Pancreas (tissue), 10 donors: ENCODE measurements at regions not wholly inside any gene's neighbourhood (a gene's known extent, or its start where the extent isn't known, plus 50 kb on each side); places are given as distances from the start of the nearest gene placed in this dataset.
A peak's percentile ranks its signal among the peaks of the same experiment; 100 is the strongest.

Experiments
- ATAC-seq, 4 donors: fragments of 200-7000 bp; cut with Tn5 transposase; one replicate each; pipeline versions ENCODE4 v1.8.0 to v1.9.1; 2020; ENCODE audit warnings: mild to moderate bottlenecking in 4 of 4, moderate library complexity in 4 of 4
- DNase-seq, 6 donors: peaks; one replicate each; pipeline ENCODE4 v3.0.0-alpha.2; 2020
- FAIRE-seq: peaks from 2 replicates; lab custom pipeline; 2012; peaks lifted over from hg19 to GRCh38; lab: Jason Lieb, UNC
- H3K27ac ChIP-seq, 4 donors: fragments of 200-600 bp; sonication (generic); 1 replicate in 3 of 4; 2 replicates in 1 of 4; pipeline versions ENCODE4 v1.5.0 to v1.8.0; 2020
- H3K27me3 ChIP-seq, 4 donors: fragments of 200-600 bp; one replicate each; pipeline ENCODE4 v1.8.0; 2021
- H3K36me3 ChIP-seq, 3 donors: fragments of 200-600 bp; sonication (generic) in 1 of 3; one replicate each; pipeline versions ENCODE4 v1.5.0 to v1.8.0; 2020 to 2021
- H3K4me1 ChIP-seq, 3 donors: fragments of 200-600 bp; one replicate each; pipeline ENCODE4 v1.8.0; 2021
- H3K4me3 ChIP-seq, 4 donors: fragments of 200-600 bp; sonication (generic) in 2 of 4; one replicate each; pipeline versions ENCODE4 v1.5.0 to v1.8.0; 2020 to 2021
- H3K9me3 ChIP-seq, 4 donors: fragments of 200-600 bp; one replicate each; pipeline ENCODE4 v1.8.0; 2021
- CTCF ChIP-seq, 4 donors: fragments of 200-600 bp; sonication (generic) in 3 of 4; IDR thresholded peaks; one replicate each; pipeline versions ENCODE4 v1.5.0 to v1.8.0; 2021; ENCODE audit warnings: antibody characterized with exemption in 4 of 4
- WGBS, 2 donors: extraction: QIAGEN DNeasy Blood & Tissue Kit; methylation state at CpG; one replicate each; pipeline ENCODE4 v1.1.7; 2013; 5-methylcytosine and 5-hydroxymethylcytosine counted together
- intact Hi-C, 3 donors: fragments of 100-400 bp; cut with DNase I; formaldehyde crosslinking; loops; one replicate each; pipeline versions ENCODE4 v1.11.1 to v1.14.2; 2022
- donor health status: healthy with polysubstance abuse.
- donor health status: DM: no; HTN: no; CAD: no; lungs with moderate emphysema.
- donor health status: DM: no; HTN: no; CAD: no.
- donor health status: control.
- donor health status: control.
- donor health status: Bipolar disorder and iron deficiency.
- donor health status: DM: yes; HTN: yes; CAD: no.
- donor health status: DM: no; HTN: no; CAD: no.
- donor health status: DM: no; HTN: no; CAD: no.
- donor health status: DM: yes; HTN: yes; CAD: no.

DNA sequence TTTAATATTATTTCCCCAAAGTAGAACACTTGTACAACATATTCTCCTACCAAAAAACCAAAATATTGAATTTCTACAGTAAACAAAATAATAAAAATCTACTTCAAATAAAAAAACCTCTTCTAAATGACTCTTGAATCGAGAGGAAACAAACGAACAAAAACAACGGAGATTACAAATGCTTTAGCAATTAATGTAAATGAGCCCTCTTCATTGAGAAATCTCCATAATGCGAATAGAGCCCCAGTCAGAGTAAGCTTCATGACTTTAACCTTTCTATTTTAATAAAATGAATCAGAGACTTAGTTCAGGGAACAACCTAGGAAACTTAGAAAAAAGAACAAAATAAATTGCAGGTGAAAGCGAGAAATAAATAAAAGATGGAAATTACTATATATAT lies 129.3 kb upstream of the SEMA6A start:
- no peak for DNase-seq
- no peak for TF ChIP-seq CTCF (IDR thresholded peaks at IDR 0.05)
- Histone ChIP-seq H3K36me3 (no peaks in the 10 kb centered on the region), H3K27ac (no peak overlapping the region), H3K9me3 (no peaks in the 10 kb centered on the region), H3K27me3 (no peaks in the 10 kb centered on the region), H3K4me3 (no peak overlapping the region), H3K4me1 (no peaks in the 10 kb centered on the region)
- intact Hi-C loops = no loop called here
- no peak for FAIRE-seq
- no peak for ATAC-seq
- 88 to 89% methylated on average over 5 of the region's 5 CpGs for WGBS, 2 donors

GRCh38 chr5:116703328-116703727 lies 128.7 kb upstream of the SEMA6A start:
- TF ChIP-seq CTCF (IDR thresholded peaks at IDR 0.05) = no peak
- intact Hi-C loops = no loop called here
- Histone ChIP-seq H3K4me3 (no peak overlapping the region), H3K4me1 (no peaks in the 10 kb centered on the region), H3K36me3 (no peaks in the 10 kb centered on the region), H3K27ac (no peak overlapping the region), H3K27me3 (no peaks in the 10 kb centered on the region), H3K9me3 (no peaks in the 10 kb centered on the region)
- FAIRE-seq (no peak), ATAC-seq (no peak), DNase-seq (no peak)
- 83 to 88% methylated on average over 4 of the region's 4 CpGs for WGBS, 2 donors

DNA sequence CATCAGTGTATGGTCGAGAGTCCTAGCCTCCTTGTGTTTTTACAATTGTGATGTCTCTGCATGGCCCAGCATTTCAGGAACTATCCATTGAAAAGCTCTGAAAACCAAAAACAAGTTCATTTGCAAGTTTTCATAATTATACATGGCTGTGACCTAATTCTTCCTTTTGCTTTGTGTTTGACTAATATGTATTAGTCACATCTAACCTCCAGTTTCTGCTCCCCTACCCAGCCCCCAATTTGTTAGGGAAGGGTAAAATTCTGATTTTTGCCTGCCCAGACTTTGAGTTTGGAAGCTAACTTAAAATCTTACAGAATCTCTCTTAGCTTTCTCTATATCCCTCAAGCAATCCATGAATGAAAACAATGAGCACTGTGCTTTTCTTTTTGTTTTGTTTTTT lies 128.2 kb upstream of the SEMA6A start:
- FAIRE-seq (no peak), ATAC-seq (no peak), DNase-seq (no peak)
- TF ChIP-seq CTCF (IDR thresholded peaks at IDR 0.05) = no peak
- H3K9me3 ChIP-seq = no peaks in the 10 kb centered on the region
- no peaks in the 10 kb centered on the region for H3K4me1 ChIP-seq
- H3K36me3 ChIP-seq = no peaks in the 10 kb centered on the region
- H3K4me3 ChIP-seq = no peak overlapping the region
- no peaks in the 10 kb centered on the region for H3K27me3 ChIP-seq
- H3K27ac ChIP-seq = no peak overlapping the region
- 63 to 81% methylated on average over 1 of the region's 1 CpG for WGBS, 2 donors
- intact Hi-C loops = no loop called here

DNA sequence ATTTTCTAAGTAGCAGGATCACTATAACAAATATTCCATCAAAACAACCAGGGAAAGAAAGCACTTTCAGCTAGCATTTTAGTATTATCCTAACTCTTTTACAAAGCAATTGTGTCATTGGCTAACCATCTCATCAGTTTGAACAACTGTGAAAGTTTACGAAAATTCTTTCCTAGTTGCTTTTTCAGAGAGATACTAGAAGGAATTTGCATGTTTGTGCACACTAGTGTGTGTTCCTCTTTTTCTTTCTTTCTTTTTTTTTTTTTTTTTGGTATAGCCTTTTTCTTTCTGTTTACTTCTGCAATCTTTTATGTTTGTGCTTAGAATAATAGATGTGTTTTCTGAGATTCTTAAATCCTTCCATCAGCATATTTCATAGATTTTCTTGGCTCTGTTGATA lies 124.7 kb upstream of the SEMA6A start:
- no peak for DNase-seq
- ATAC-seq = no peak
- H3K4me3 ChIP-seq = no peak overlapping the region
- no peaks in the 10 kb centered on the region for H3K36me3 ChIP-seq
- H3K4me1 ChIP-seq = no peaks in the 10 kb centered on the region
- no peaks in the 10 kb centered on the region for H3K27me3 ChIP-seq
- H3K27ac ChIP-seq = no peak overlapping the region
- no peak for TF ChIP-seq CTCF (IDR thresholded peaks at IDR 0.05)
- no peak for FAIRE-seq
- no peaks in the 10 kb centered on the region for H3K9me3 ChIP-seq
- WGBS, 2 donors = 49 to 61% methylated on average over 1 of the region's 1 CpG
- intact Hi-C loops = no loop called here

- FAIRE-seq = no peak
Measured at GRCh38 chr5:116696366-116696765, 121.7 kb upstream of the SEMA6A start.

More at GRCh38 chr5:116696366-116696765, 121.7 kb upstream of the SEMA6A start:
- H3K4me3 ChIP-seq = no peak overlapping the region
- DNase-seq (no peak), ATAC-seq (peak in 1 of 4 donors; percentile 28)
- H3K27me3 ChIP-seq = no peaks in the 10 kb centered on the region
- intact Hi-C loops = no loop called here
- TF ChIP-seq CTCF (IDR thresholded peaks at IDR 0.05) = no peak
- H3K27ac ChIP-seq = no peak overlapping the region
- WGBS, 2 donors = 45 to 46% methylated on average over 5 of the region's 5 CpGs
- no peaks in the 10 kb centered on the region for H3K9me3 ChIP-seq
- H3K4me1 ChIP-seq = no peaks in the 10 kb centered on the region
- no peaks in the 10 kb centered on the region for H3K36me3 ChIP-seq
